ENCODE measurements at regions not wholly inside any gene's neighbourhood (a gene's known extent, or its start where the extent isn't known, plus 50 kb on each side); places are given as distances from the start of the nearest gene placed in this dataset.
"Not testable (repeated sequence)": the region's sequence is repeated elsewhere in the genome, so short reads cannot be mapped to it uniquely, and the experiment has no call there.

- Histone ChIP-seq H3K9me3 (ENCODE audit: control insufficient read depth in 2 of 3, low read length in 3 of 3) (no peaks in the 10 kb centered on the region), H3K4me1 (ENCODE audit: control insufficient read depth in 2 of 2, insufficient read depth in 2 of 2, low read length in 2 of 2) (no peaks in the 10 kb centered on the region), H3K27me3 (ENCODE audit: control insufficient read depth in 2 of 2, insufficient read depth in 2 of 2, low read length in 2 of 2) (no peaks in the 10 kb centered on the region), H3K4me3 (ENCODE audit: low read length) (no peak overlapping the region), H3K36me3 (ENCODE audit: control insufficient read depth in 2 of 3, insufficient read depth in 3 of 3, low read length in 3 of 3) (no peaks in the 10 kb centered on the region), H3K27ac (ENCODE audit: low read depth, low read length) (no peak overlapping the region)
- CTCF ChIA-PET = no interaction called here
- no peak overlapping the region for H3K27ac Mint-ChIP-seq
- POLR2A ChIA-PET = no interaction called here
- peaks cover 0 to 8% (median 7%) of the 10 kb centered on the region in 5 donors for H3K27me3 Mint-ChIP-seq
- intact Hi-C loops (cut with micrococcal nuclease) = no loop called here
- peaks cover 0 to 3% (median 0%) of the 10 kb centered on the region in 11 donors for H3K9me3 Mint-ChIP-seq
- H3K4me3 Mint-ChIP-seq = no peak overlapping the region
- H3K4me1 Mint-ChIP-seq = no peaks in the 10 kb centered on the region
- no peaks in the 10 kb centered on the region for H3K36me3 Mint-ChIP-seq
- no peak for ATAC-seq
- no peak for DNase-seq
These were observed 64.1 kb upstream of the MMS22L start for GRCh38 chr6:97347111-97347510.

GRCh38 chr6:97361286-97361685, 78.3 kb upstream of the MMS22L start:
- no peaks in the 10 kb centered on the region for H3K9me3 Mint-ChIP-seq
- intact Hi-C loops (cut with micrococcal nuclease) = no loop called here
- ATAC-seq (no peak), DNase-seq (no peak)
- no peak overlapping the region for H3K27ac Mint-ChIP-seq
- no peaks in the 10 kb centered on the region for H3K36me3 ChIP-seq (ENCODE audit: control insufficient read depth in 2 of 3, insufficient read depth in 3 of 3, low read length in 3 of 3)
- CTCF ChIA-PET = no interaction called here
- no peaks in the 10 kb centered on the region for H3K36me3 Mint-ChIP-seq
- no peak overlapping the region for H3K4me3 ChIP-seq (ENCODE audit: low read length)
- H3K4me1 Mint-ChIP-seq = no peaks in the 10 kb centered on the region
- H3K27me3 Mint-ChIP-seq = peaks cover 0 to 14% (median 7%) of the 10 kb centered on the region in 5 donors
- POLR2A ChIA-PET = no interaction called here
- no peaks in the 10 kb centered on the region for H3K9me3 ChIP-seq (ENCODE audit: control insufficient read depth in 2 of 3, low read length in 3 of 3)
- H3K4me3 Mint-ChIP-seq = no peak overlapping the region
- H3K27ac ChIP-seq (ENCODE audit: low read depth, low read length) = no peak overlapping the region
- H3K4me1 ChIP-seq (ENCODE audit: control insufficient read depth in 2 of 2, insufficient read depth in 2 of 2, low read length in 2 of 2) = no peaks in the 10 kb centered on the region
- no peaks in the 10 kb centered on the region for H3K27me3 ChIP-seq (ENCODE audit: control insufficient read depth in 2 of 2, insufficient read depth in 2 of 2, low read length in 2 of 2)

- ATAC-seq (no peak), DNase-seq (no peak)
- Histone ChIP-seq H3K36me3 (ENCODE audit: control insufficient read depth in 2 of 3, insufficient read depth in 3 of 3, low read length in 3 of 3) (no peaks in the 10 kb centered on the region), H3K4me3 (ENCODE audit: low read length) (no peak overlapping the region), H3K27ac (ENCODE audit: low read depth, low read length) (no peak overlapping the region), H3K4me1 (ENCODE audit: control insufficient read depth in 2 of 2, insufficient read depth in 2 of 2, low read length in 2 of 2) (no peaks in the 10 kb centered on the region), H3K9me3 (ENCODE audit: control insufficient read depth in 2 of 3, low read length in 3 of 3) (no peaks in the 10 kb centered on the region), H3K27me3 (ENCODE audit: control insufficient read depth in 2 of 2, insufficient read depth in 2 of 2, low read length in 2 of 2) (no peaks in the 10 kb centered on the region)
- POLR2A ChIA-PET = no interaction called here
- intact Hi-C loops (cut with micrococcal nuclease) = no loop called here
- Mint-ChIP-seq H3K27ac (no peak overlapping the region), H3K4me3 (no peak overlapping the region), H3K9me3 (no peaks in the 10 kb centered on the region), H3K4me1 (no peaks in the 10 kb centered on the region), H3K36me3 (no peaks in the 10 kb centered on the region), H3K27me3 (peaks cover 0 to 5% (median 0%) of the 10 kb centered on the region in 5 donors)
- CTCF ChIA-PET = no interaction called here
These were observed 81.3 kb upstream of the MMS22L start for GRCh38 chr6:97364327-97364726.

GRCh38 chr6:97382071-97382470, 99.1 kb upstream of the MMS22L start:
- H3K27ac ChIP-seq (ENCODE audit: low read depth, low read length); H3K4me1 Mint-ChIP-seq; H3K4me3 Mint-ChIP-seq; H3K4me1 ChIP-seq (ENCODE audit: control insufficient read depth in 2 of 2, insufficient read depth in 2 of 2, low read length in 2 of 2); ATAC-seq; POLR2A ChIA-PET; H3K27ac Mint-ChIP-seq; DNase-seq; H3K4me3 ChIP-seq (ENCODE audit: low read length); H3K36me3 Mint-ChIP-seq; H3K27me3 ChIP-seq (ENCODE audit: control insufficient read depth in 2 of 2, insufficient read depth in 2 of 2, low read length in 2 of 2); H3K36me3 ChIP-seq (ENCODE audit: control insufficient read depth in 2 of 3, insufficient read depth in 3 of 3, low read length in 3 of 3); intact Hi-C loops (cut with micrococcal nuclease); H3K9me3 Mint-ChIP-seq; CTCF ChIA-PET; H3K9me3 ChIP-seq (ENCODE audit: control insufficient read depth in 2 of 3, low read length in 3 of 3): not testable (repeated sequence)
- peaks cover 0 to 17% (median 12%) of the 10 kb centered on the region in 5 donors for H3K27me3 Mint-ChIP-seq

GRCh38 chr6:97392735-97393134, 109.7 kb upstream of the MMS22L start:
- peaks cover 0 to 2% (median 0%) of the 10 kb centered on the region in 7 donors for H3K4me1 Mint-ChIP-seq
- no peak overlapping the region for H3K4me3 Mint-ChIP-seq
- intact Hi-C loops (cut with micrococcal nuclease) = loop anchor here (5.0 kb wide), 3 partner anchors 495 to 1725 kb away; partner anchors contain the start of gene NDUFAF4 (in 1 of the 2)
- no peaks in the 10 kb centered on the region for H3K9me3 ChIP-seq (ENCODE audit: control insufficient read depth in 2 of 3, low read length in 3 of 3)
- H3K4me3 ChIP-seq (ENCODE audit: low read length) = no peak overlapping the region
- no peaks in the 10 kb centered on the region for H3K36me3 ChIP-seq (ENCODE audit: control insufficient read depth in 2 of 3, insufficient read depth in 3 of 3, low read length in 3 of 3)
- H3K9me3 Mint-ChIP-seq = no peaks in the 10 kb centered on the region
- ATAC-seq (no peak), DNase-seq (no peak)
- peaks cover 10 to 46% (median 21%) of the 10 kb centered on the region in 5 donors for H3K27me3 Mint-ChIP-seq
- H3K4me1 ChIP-seq (ENCODE audit: control insufficient read depth in 2 of 2, insufficient read depth in 2 of 2, low read length in 2 of 2) = no peaks in the 10 kb centered on the region
- no peak overlapping the region for H3K27ac ChIP-seq (ENCODE audit: low read depth, low read length)
- POLR2A ChIA-PET = no interaction called here
- H3K27me3 ChIP-seq (ENCODE audit: control insufficient read depth in 2 of 2, insufficient read depth in 2 of 2, low read length in 2 of 2) = no peaks in the 10 kb centered on the region
- CTCF ChIA-PET = interaction anchor here (3.3 kb wide), 1 partner anchor 205 kb away, joined by 29 read pairs; no protein-coding TSS in a partner anchor
- H3K27ac Mint-ChIP-seq = no peak overlapping the region
- H3K36me3 Mint-ChIP-seq = no peaks in the 10 kb centered on the region

- ChIA-PET POLR2A (no interaction called here), CTCF (interaction anchor here (1.1 to 3.3 kb wide), 2 partner anchors 206 to 1723 kb away, joined by 3 to 29 read pairs; no protein-coding TSS in a partner anchor)
- intact Hi-C loops (cut with micrococcal nuclease) = loop anchor here (1.0 to 5.0 kb wide), 8 partner anchors 179 to 1723 kb away; partner anchors contain the start of gene NDUFAF4 (in 1 of the 2)
- ATAC-seq = peak; percentile 92
- no peaks in the 10 kb centered on the region for H3K36me3 Mint-ChIP-seq
- Histone ChIP-seq H3K27me3 (ENCODE audit: control insufficient read depth in 2 of 2, insufficient read depth in 2 of 2, low read length in 2 of 2) (no peaks in the 10 kb centered on the region), H3K36me3 (ENCODE audit: control insufficient read depth in 2 of 3, insufficient read depth in 3 of 3, low read length in 3 of 3) (no peaks in the 10 kb centered on the region), H3K27ac (ENCODE audit: low read depth, low read length) (no peak overlapping the region), H3K4me3 (ENCODE audit: low read length) (no peak overlapping the region), H3K4me1 (ENCODE audit: control insufficient read depth in 2 of 2, insufficient read depth in 2 of 2, low read length in 2 of 2) (no peaks in the 10 kb centered on the region), H3K9me3 (ENCODE audit: control insufficient read depth in 2 of 3, low read length in 3 of 3) (no peaks in the 10 kb centered on the region)
- DNase-seq = peak in 8 of 9 donors; percentile 16 to 63 (median 48)
- no peak overlapping the region for H3K4me3 Mint-ChIP-seq
- H3K9me3 Mint-ChIP-seq = no peaks in the 10 kb centered on the region
- H3K4me1 Mint-ChIP-seq = peaks cover 0 to 2% (median 0%) of the 10 kb centered on the region in 7 donors
- H3K27ac Mint-ChIP-seq = no peak overlapping the region
- H3K27me3 Mint-ChIP-seq = peaks cover 10 to 46% (median 21%) of the 10 kb centered on the region in 5 donors
These were observed 111.2 kb upstream of the MMS22L start for GRCh38 chr6:97394160-97394748.

- Mint-ChIP-seq H3K9me3 (no peaks in the 10 kb centered on the region), H3K4me3 (no peak overlapping the region), H3K27ac (no peak overlapping the region), H3K36me3 (no peaks in the 10 kb centered on the region), H3K4me1 (peaks cover 0 to 2% (median 0%) of the 10 kb centered on the region in 7 donors), H3K27me3 (peaks cover 5 to 30% (median 15%) of the 10 kb centered on the region in 5 donors)
- ChIA-PET POLR2A (no interaction called here), CTCF (no interaction called here)
- no peaks in the 10 kb centered on the region for H3K27me3 ChIP-seq (ENCODE audit: control insufficient read depth in 2 of 2, insufficient read depth in 2 of 2, low read length in 2 of 2)
- ATAC-seq = no peak
- no peak overlapping the region for H3K27ac ChIP-seq (ENCODE audit: low read depth, low read length)
- no peak for DNase-seq
- intact Hi-C loops (cut with micrococcal nuclease) = no loop called here
- H3K9me3 ChIP-seq (ENCODE audit: control insufficient read depth in 2 of 3, low read length in 3 of 3) = no peaks in the 10 kb centered on the region
- no peak overlapping the region for H3K4me3 ChIP-seq (ENCODE audit: low read length)
- H3K36me3 ChIP-seq (ENCODE audit: control insufficient read depth in 2 of 3, insufficient read depth in 3 of 3, low read length in 3 of 3) = no peaks in the 10 kb centered on the region
- H3K4me1 ChIP-seq (ENCODE audit: control insufficient read depth in 2 of 2, insufficient read depth in 2 of 2, low read length in 2 of 2) = no peaks in the 10 kb centered on the region
These were observed 113.9 kb upstream of the MMS22L start for GRCh38 chr6:97396880-97397279.
